H9 (cell line): ENCODE measurements at regions not wholly inside any gene's neighbourhood (a gene's known extent, or its start where the extent isn't known, plus 50 kb on each side); places are given as distances from the start of the nearest gene placed in this dataset.

Source experiments
- DNase-seq: peaks from one replicate; pipeline ENCODE4 v3.0.0-alpha.2; 2017
- H2AFZ ChIP-seq: one replicate; pipeline ENCODE4 v1.6.1; 2013; ENCODE audit warnings: mild to moderate bottlenecking, low read length, control low read depth, moderate library complexity
- H2AK5ac ChIP-seq: 2 replicates; pipeline ENCODE4 v1.6.1; 2013; ENCODE audit warnings: low read length, control low read depth, mixed read lengths; ENCODE audit not compliant: insufficient read length
- H2BK120ac ChIP-seq: one replicate; pipeline ENCODE4 v1.6.1; 2013; ENCODE audit warnings: low read depth, mild to moderate bottlenecking, low read length, control low read depth, inconsistent platforms; ENCODE audit not compliant: poor library complexity, severe bottlenecking
- H2BK12ac ChIP-seq: 2 replicates; pipeline ENCODE4 v1.6.1; 2013; ENCODE audit warnings: low read length, control low read depth, mixed read lengths, low read depth; ENCODE audit not compliant: insufficient read length
- H2BK15ac ChIP-seq: 2 replicates; pipeline ENCODE4 v1.6.1; 2013; ENCODE audit warnings: low read depth, low read length, control low read depth
- H2BK20ac ChIP-seq: one replicate; pipeline ENCODE4 v1.6.1; 2013; ENCODE audit warnings: low read depth, mild to moderate bottlenecking, low read length, control low read depth, inconsistent platforms; ENCODE audit not compliant: poor library complexity, severe bottlenecking
- H2BK5ac ChIP-seq: 2 replicates; pipeline ENCODE4 v1.6.1; 2013; ENCODE audit warnings: low read length, control low read depth, mixed read lengths; ENCODE audit not compliant: insufficient read length
- H3K14ac ChIP-seq: 2 replicates; pipeline ENCODE4 v1.6.1; 2013; ENCODE audit warnings: low read length, control low read depth; ENCODE audit not compliant: insufficient read depth
- H3K18ac ChIP-seq: 2 replicates; pipeline ENCODE4 v1.6.1; 2013; ENCODE audit warnings: low read depth, mild to moderate bottlenecking, mixed read lengths, low read length, control low read depth; ENCODE audit not compliant: insufficient read length
- H3K23ac ChIP-seq: 2 replicates; pipeline ENCODE4 v1.6.1; 2013; ENCODE audit warnings: low read length, control low read depth, mixed read lengths, low read depth; ENCODE audit not compliant: insufficient read length
- H3K23me2 ChIP-seq: 2 replicates; pipeline ENCODE4 v1.6.1; 2013; ENCODE audit warnings: low read depth, mild to moderate bottlenecking, mixed read lengths, low read length, control low read depth; ENCODE audit not compliant: insufficient read length, poor library complexity, severe bottlenecking
- H3K27ac ChIP-seq: 2 replicates; pipeline ENCODE4 v1.5.1; 2013; ENCODE audit warnings: low read length, control low read depth, mixed read lengths, low read depth; ENCODE audit not compliant: insufficient read length
- H3K27me3 ChIP-seq: 2 replicates; pipeline ENCODE4 v1.6.1; 2013; ENCODE audit warnings: low read length, control low read depth, inconsistent platforms; ENCODE audit not compliant: insufficient read depth
- H3K4ac ChIP-seq: 2 replicates; pipeline ENCODE4 v1.6.1; 2013; ENCODE audit warnings: low read depth, mild to moderate bottlenecking, control low read depth, inconsistent platforms, low read length, moderate library complexity
- H3K4me1 ChIP-seq: 2 replicates; pipeline ENCODE4 v1.6.1; 2013; ENCODE audit warnings: low read length, control low read depth, inconsistent platforms; ENCODE audit not compliant: insufficient read depth
- H3K4me2 ChIP-seq: 2 replicates; pipeline ENCODE4 v1.6.1; 2013; ENCODE audit warnings: low read length, control low read depth, mixed read lengths; ENCODE audit not compliant: insufficient read length, insufficient read depth
- H3K56ac ChIP-seq: 2 replicates; pipeline ENCODE4 v1.6.1; 2013; ENCODE audit warnings: low read depth, mild to moderate bottlenecking, mixed read lengths, low read length, control low read depth; ENCODE audit not compliant: insufficient read length
- H3K79me1 ChIP-seq: 2 replicates; pipeline ENCODE4 v1.6.1; 2013; ENCODE audit warnings: low read depth, mild to moderate bottlenecking, moderate library complexity, low read length, control low read depth, inconsistent platforms; ENCODE audit not compliant: insufficient read depth, poor library complexity, severe bottlenecking
- H3K79me2 ChIP-seq: 2 replicates; pipeline ENCODE4 v1.6.1; 2013; ENCODE audit warnings: low read length, control low read depth, inconsistent platforms; ENCODE audit not compliant: insufficient read depth
- H3K9ac ChIP-seq: 2 replicates; pipeline ENCODE4 v1.6.1; 2013; ENCODE audit warnings: low read length, control low read depth, mixed read lengths; ENCODE audit not compliant: insufficient read length; ENCODE audit errors: extremely low read depth
- H3K9me3 ChIP-seq: one replicate; pipeline ENCODE4 v1.6.1; 2013; ENCODE audit warnings: low read depth, low read length, inconsistent platforms; ENCODE audit not compliant: control insufficient read depth
- H3T11ph ChIP-seq: one replicate; pipeline ENCODE4 v1.6.1; 2013; ENCODE audit warnings: mild to moderate bottlenecking, low read length, control low read depth, inconsistent platforms
- H4K20me1 ChIP-seq: one replicate; pipeline ENCODE4 v1.6.1; 2013; ENCODE audit not compliant: control insufficient read depth, insufficient read length, insufficient read depth
- H4K5ac ChIP-seq: 2 replicates; pipeline ENCODE4 v1.6.1; 2013; ENCODE audit warnings: low read depth, mild to moderate bottlenecking, mixed read lengths, low read length, control low read depth; ENCODE audit not compliant: insufficient read length
- H4K8ac ChIP-seq: replicated peaks from 2 replicates; pipeline ENCODE4 v1.6.1; 2013; ENCODE audit warnings: low read length, control low read depth, mixed read lengths, low read depth; ENCODE audit not compliant: insufficient read length
- H4K91ac ChIP-seq: 2 replicates; pipeline ENCODE4 v1.6.1; 2013; ENCODE audit warnings: low read depth, mild to moderate bottlenecking, moderate library complexity, mixed read lengths, low read length, control low read depth; ENCODE audit not compliant: insufficient read length
- H3K27ac Mint-ChIP-seq, 3 experiments: 2 replicates in 2 of 3; 3 replicates in 1 of 3; pipeline ENCODE4 v1.8.0; 2020 to 2021; ENCODE audit warnings: mixed read lengths in 3 of 3, mild to moderate bottlenecking in 1 of 3, moderate library complexity in 1 of 3
- H3K27me3 Mint-ChIP-seq: 2 replicates; pipeline ENCODE4 v1.8.0; 2021; ENCODE audit warnings: low read depth, mild to moderate bottlenecking, moderate library complexity, mixed read lengths
- H3K36me3 Mint-ChIP-seq, 3 experiments: 2 replicates in 2 of 3; 3 replicates in 1 of 3; pipeline ENCODE4 v1.8.0; 2020 to 2021; ENCODE audit warnings: low read depth in 3 of 3, mixed read lengths in 3 of 3; ENCODE audit not compliant: insufficient read depth in 1 of 3
- H3K4me1 Mint-ChIP-seq, 2 experiments: 2 replicates each; pipeline ENCODE4 v1.8.0; 2020; ENCODE audit warnings: mixed read lengths in 2 of 2
- H3K4me3 Mint-ChIP-seq, 2 experiments: 2 replicates in 1 of 2; 3 replicates in 1 of 2; pipeline ENCODE4 v1.8.0; 2020 to 2021; ENCODE audit warnings: mild to moderate bottlenecking in 2 of 2, mixed read lengths in 2 of 2, moderate library complexity in 1 of 2
- H3K9me3 Mint-ChIP-seq, 2 experiments: 2 replicates in 1 of 2; 3 replicates in 1 of 2; pipeline ENCODE4 v1.8.0; 2020; ENCODE audit warnings: mild to moderate bottlenecking in 2 of 2, mixed read lengths in 2 of 2, moderate library complexity in 1 of 2
- CTCF ChIP-seq: fragments of 200-600 bp; sonication (generic); conservative IDR thresholded peaks from 3 replicates; pipeline ENCODE4 v1.8.0; 2021; ENCODE audit warnings: antibody characterized with exemption, mild to moderate bottlenecking
- WGBS: extraction: QIAGEN DNeasy Blood & Tissue Kit; methylation state at CpG from one replicate; pipeline ENCODE4 v1.1.7; 2013; ENCODE audit warnings: missing lambda C conversion rate, low lambda C conversion rate, mixed read lengths; ENCODE audit not compliant: insufficient read length; ENCODE audit errors: extremely low coverage; 5-methylcytosine and 5-hydroxymethylcytosine counted together

- H4K8ac ChIP-seq, result no peak overlapping the region
- H3K27ac ChIP-seq, result no peak overlapping the region
- no peak overlapping the region for H4K5ac ChIP-seq
- H3K4ac ChIP-seq, result no peak overlapping the region
- H3K4me1 ChIP-seq, result no peaks in the 10 kb centered on the region
- H2BK15ac ChIP-seq, result no peak overlapping the region
- H3K36me3 Mint-ChIP-seq, result peaks cover 0 to 5% (median 0%) of the 10 kb centered on the region in 3 experiments; a peak in 2 of 7 replicates
- H3K27me3 ChIP-seq, result no peaks in the 10 kb centered on the region
- no peak overlapping the region for H2BK12ac ChIP-seq
- H3K4me3 Mint-ChIP-seq, result no peak overlapping the region
- no peak overlapping the region for H3K14ac ChIP-seq
- H3K4me1 Mint-ChIP-seq, result no peaks in the 10 kb centered on the region
- H3K18ac ChIP-seq, result no peak overlapping the region
- peak; percentile 31; the same call in 1 of the 3 replicates for TF ChIP-seq CTCF
- H3K9me3 ChIP-seq, result no peaks in the 10 kb centered on the region
- H3K27me3 Mint-ChIP-seq, result no peaks in the 10 kb centered on the region
- H4K91ac ChIP-seq, result no peak overlapping the region
- H3T11ph ChIP-seq, result no peak overlapping the region
- no peak overlapping the region for H2AK5ac ChIP-seq
- no peak overlapping the region for H2BK20ac ChIP-seq
- H4K20me1 ChIP-seq, result no peaks in the 10 kb centered on the region
- no CpG with 5 or more reads among the region's 3 CpGs for WGBS
- no peaks in the 10 kb centered on the region for H3K79me1 ChIP-seq
- H3K23me2 ChIP-seq, result no peaks in the 10 kb centered on the region
- no peak overlapping the region for H3K56ac ChIP-seq
- H3K79me2 ChIP-seq, result no peaks in the 10 kb centered on the region
- no peak overlapping the region for H3K4me2 ChIP-seq
- H3K27ac Mint-ChIP-seq, result no peak overlapping the region
- no peak overlapping the region for H2AFZ ChIP-seq
- H3K9ac ChIP-seq, result no peak overlapping the region
- peaks cover 74 to 76% of the 10 kb centered on the region in 2 experiments for H3K9me3 Mint-ChIP-seq
- DNase-seq, result peak; percentile 40
- no peak overlapping the region for H2BK120ac ChIP-seq
- H3K23ac ChIP-seq, result no peak overlapping the region
- no peak overlapping the region for H2BK5ac ChIP-seq
Measured at GRCh38 chr11:49499117-49499516, 290.7 kb upstream of the FOLH1 start.
